AG08395 (cell line): ENCODE measurements at regions not wholly inside any gene's neighbourhood (a gene's known extent, or its start where the extent isn't known, plus 50 kb on each side); places are given as distances from the start of the nearest gene placed in this dataset.
"Not testable (repeated sequence)": the region's sequence is repeated elsewhere in the genome, so short reads cannot be mapped to it uniquely, and the experiment has no call there.

ENCODE experiments used
- DNase-seq: peaks from one replicate; pipeline ENCODE4 v3.0.0; 2012; ENCODE audit warnings: mixed read lengths, low spot score

DNA sequence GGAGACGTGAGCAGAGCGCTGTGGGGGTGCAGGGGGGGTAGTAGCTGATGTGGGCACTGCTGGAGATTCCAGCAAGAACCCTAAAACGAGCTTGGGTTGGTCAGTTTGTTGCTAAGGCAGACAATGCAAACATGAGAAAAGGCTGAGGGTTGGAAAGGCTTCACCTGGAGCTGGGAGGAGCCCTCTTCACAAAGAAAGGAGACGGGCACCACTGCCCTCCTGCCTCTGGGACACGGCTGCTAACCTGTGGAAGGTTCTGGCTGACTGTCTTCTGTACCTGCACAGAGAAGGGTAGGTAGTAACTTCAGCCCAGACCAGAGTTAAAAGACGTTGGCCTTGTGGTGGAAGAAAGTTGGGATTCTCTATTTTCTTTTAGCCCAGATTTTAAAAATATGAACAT, 108.7 kb downstream of the SUCLA2 start:
- DNase-seq = no peak

GRCh38 chr13:47890146-47890814, 110.8 kb downstream of the SUCLA2 start:
- peak; percentile 14 for DNase-seq

- DNase-seq = no peak
Measured at GRCh38 chr13:47886314-47886713, 114.8 kb downstream of the SUCLA2 start.

- no peak for DNase-seq
Measured at GRCh38 chr13:47875201-47875600, 125.9 kb downstream of the SUCLA2 start.

GRCh38 chr13:47873987-47874386, 127.1 kb downstream of the SUCLA2 start:
- DNase-seq = not testable (repeated sequence)

DNA sequence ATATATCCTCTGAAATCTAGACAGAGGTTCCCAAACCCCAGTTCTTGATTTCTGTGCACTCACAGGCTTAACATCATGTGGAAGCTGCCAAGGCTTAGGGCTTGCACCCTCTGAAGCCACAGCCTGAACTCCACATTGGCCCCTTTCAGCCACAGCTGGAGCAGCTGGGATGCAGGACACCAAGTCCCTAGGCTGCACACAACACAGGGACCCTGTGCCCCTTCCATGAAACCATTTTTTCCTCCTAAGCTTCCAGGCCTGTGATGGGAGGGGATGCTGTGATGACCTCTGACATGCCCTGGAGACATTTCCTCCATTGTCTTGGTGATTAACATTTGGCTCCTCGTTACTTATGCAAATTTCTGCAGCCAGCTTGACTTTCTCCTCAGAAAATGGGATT, 127.8 kb downstream of the SUCLA2 start:
- DNase-seq = not testable (repeated sequence)

DNA sequence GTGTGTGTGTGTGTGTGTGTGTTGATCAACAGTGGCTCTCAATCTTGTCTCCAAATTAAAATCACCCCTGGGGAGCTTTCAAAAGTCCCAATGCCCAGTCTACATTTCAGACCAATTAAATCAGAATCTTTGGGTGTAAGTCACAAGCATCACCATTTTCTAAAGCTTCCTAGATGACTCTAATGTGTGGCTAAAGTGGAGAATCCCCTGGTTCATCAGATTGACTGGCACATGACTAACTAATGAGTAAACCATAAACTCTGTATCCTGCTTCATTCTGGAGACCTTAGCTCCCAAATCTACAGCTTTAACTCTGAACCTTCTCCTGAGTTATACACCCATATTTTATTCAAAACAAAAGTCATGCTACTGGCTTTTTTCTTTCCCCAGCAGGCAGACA, 131.3 kb downstream of the SUCLA2 start:
- no peak for DNase-seq

DNA sequence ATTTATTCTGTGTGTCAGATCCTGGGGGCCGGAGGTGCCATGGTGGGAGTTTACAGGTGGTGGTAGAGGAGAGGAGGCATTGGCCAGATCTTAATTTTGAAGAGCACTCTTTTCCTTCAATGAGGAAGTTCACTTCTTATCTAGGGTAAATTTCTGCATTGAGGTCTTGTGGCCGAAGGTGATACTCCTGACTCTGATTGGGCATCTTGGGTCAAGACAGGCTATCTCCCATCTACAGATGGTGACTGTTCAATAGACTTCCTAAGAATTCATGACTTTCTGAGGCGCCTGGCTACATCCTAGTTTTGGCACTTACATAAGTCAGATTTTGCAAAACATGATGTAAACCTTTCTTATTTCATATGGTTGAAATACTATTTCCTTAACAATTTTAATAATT, 135.2 kb downstream of the SUCLA2 start:
- DNase-seq = no peak

GRCh38 chr13:47862841-47863240, 138.2 kb downstream of the SUCLA2 start:
- DNase-seq = no peak

DNA sequence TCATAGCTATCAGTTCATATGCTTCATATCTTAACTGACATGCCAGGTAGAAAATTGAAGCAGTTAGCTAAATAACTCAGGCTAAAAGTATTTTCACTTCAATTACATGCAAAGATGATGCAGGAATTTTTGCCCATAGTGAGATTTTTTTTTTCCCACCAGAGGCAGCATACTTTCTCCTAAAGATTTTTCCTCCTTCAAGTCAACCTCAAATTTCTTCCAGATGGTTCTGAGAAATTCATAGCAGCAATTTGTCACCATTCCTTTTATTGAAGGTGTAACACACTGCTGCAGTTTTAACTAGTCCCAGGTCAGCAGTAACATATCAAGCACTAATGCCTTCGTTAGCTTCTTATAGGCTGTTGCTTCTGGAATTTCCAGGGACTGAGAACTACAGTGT, 141.9 kb downstream of the SUCLA2 start:
- DNase-seq = peak; percentile 35

DNA sequence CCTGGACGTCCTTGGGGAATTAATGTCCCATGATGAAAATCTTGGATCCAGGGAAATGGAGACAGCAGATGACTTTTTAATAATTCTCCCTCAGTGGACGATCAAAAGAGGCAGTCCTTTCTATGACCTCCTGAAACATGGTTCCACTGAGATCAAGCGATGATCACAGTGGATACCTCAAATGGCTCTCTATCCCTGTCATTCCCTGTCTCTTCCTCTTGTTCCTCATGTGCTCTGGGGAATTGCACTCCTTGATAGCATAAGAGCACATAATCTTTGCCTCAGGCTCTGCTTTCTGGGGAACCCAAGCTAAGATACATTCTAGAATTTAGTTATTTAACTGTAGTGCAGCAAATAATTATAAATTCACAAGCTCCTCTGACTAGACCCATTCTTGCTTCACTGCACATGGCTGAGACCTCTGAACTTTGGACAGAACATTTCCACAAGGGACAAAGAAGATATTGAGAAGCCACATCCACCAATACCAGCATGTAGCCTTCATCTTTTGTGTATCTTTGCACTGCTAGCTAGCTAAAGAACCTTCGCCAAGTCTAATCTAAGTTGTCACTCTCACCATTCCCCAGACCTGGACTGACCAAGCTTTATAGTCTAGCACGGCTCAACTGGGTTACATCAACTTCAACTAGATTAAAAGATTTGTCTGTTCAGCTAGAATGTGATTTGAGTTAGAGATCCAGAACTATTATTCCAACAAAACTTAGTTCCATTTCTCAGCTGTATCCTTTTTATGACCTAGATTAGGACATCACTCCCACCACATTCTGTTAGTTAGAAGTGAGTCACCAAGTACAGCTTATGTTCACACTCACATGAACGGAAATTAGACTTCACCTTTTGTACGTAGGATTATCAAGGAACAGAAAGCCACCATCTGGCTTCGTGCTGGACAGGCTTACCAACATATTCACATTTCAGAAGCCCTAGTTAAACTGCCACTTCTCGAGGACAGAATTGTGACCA, 142.7 kb downstream of the SUCLA2 start:
- DNase-seq = peak; percentile 40

DNA sequence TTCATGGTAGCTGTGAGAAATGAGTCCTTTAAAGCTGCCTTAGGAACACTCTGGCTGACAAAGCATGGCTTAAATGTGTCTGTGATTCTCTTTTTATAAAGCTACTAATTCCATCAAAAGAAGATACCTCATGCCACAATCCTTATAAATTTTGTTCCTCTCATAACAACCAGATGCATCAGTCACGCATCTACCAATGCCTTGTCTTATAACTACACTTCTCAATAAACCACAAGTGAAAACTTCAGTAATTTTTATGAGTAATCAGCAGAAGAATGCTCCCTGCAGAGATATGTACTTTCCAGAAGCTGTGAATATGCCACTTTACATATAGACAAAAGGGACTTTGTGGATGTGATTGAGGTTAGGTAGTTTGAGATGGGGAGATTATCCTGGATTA, 147.8 kb downstream of the SUCLA2 start:
- peak; percentile 43 for DNase-seq

GRCh38 chr13:47846886-47847285, 154.2 kb downstream of the SUCLA2 start:
- no peak for DNase-seq

DNA sequence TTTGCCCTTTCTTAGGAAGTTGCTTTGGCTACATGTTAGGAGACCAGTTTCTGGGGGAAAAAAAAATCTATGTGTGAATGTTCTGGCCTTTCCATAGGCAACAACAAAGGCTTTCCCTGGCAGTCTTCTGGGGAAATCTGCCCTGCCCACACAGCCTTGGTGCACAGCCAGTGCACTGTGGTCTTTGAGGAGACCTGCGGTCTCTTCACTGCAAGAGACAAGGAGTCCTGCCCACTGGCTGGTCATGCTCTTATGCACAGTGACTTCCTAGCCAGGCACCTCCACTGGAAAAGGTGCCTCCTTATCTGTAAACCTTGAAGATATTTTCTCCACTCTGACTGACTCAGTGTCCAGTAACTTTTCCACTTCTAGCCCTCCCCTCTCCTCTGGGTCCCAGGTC, 155.1 kb downstream of the SUCLA2 start:
- DNase-seq = no peak

- no peak for DNase-seq
Measured at GRCh38 chr13:47843005-47843404, 158.1 kb downstream of the SUCLA2 start.

- no peak for DNase-seq
Measured at GRCh38 chr13:47841151-47841550, 159.9 kb downstream of the SUCLA2 start.

- DNase-seq = no peak
Measured at GRCh38 chr13:47837906-47838305, 163.2 kb downstream of the SUCLA2 start.

- DNase-seq = no peak
Measured at GRCh38 chr13:47837104-47837880, 163.8 kb downstream of the SUCLA2 start.

- DNase-seq = no peak
Measured at GRCh38 chr13:47835470-47836228, 165.4 kb downstream of the SUCLA2 start.

- DNase-seq = no peak
Measured at GRCh38 chr13:47832458-47832972, 168.6 kb downstream of the SUCLA2 start.

GRCh38 chr13:47831265-47831664, 169.8 kb downstream of the SUCLA2 start:
- DNase-seq = no peak
